ENCODE measurements at regions not wholly inside any gene's neighbourhood (a gene's known extent, or its start where the extent isn't known, plus 50 kb on each side); places are given as distances from the start of the nearest gene placed in this dataset.
"Not testable (repeated sequence)": the region's sequence is repeated elsewhere in the genome, so short reads cannot be mapped to it uniquely, and the experiment has no call there.

- no peak for DNase-seq (ENCODE audit: low read depth)
- in situ Hi-C loops (cut with HindIII; ENCODE audit: low sequenced_read_pairs): no loop called here
- no peak overlapping the region for H3K4me3 ChIP-seq (ENCODE audit: low read depth, low read length)
- TF ChIP-seq CTCF (IDR thresholded peaks at IDR 0.05; ENCODE audit: low read depth, low read length, missing control alignments): no peak
Observed at GRCh38 chr16:29148867-29149272, 164.0 kb downstream of the LAT start.

GRCh38 chr16:29148131-29148691, 163.4 kb downstream of the LAT start:
- H3K4me3 ChIP-seq (ENCODE audit: low read depth, low read length): no peak overlapping the region
- no peak for TF ChIP-seq CTCF (IDR thresholded peaks at IDR 0.05; ENCODE audit: low read depth, low read length, missing control alignments)
- in situ Hi-C loops (cut with HindIII; ENCODE audit: low sequenced_read_pairs): no loop called here
- no peak for DNase-seq (ENCODE audit: low read depth)

GRCh38 chr16:29147710-29148109, 162.9 kb downstream of the LAT start:
- DNase-seq (ENCODE audit: low read depth); H3K4me3 ChIP-seq (ENCODE audit: low read depth, low read length); in situ Hi-C loops (cut with HindIII; ENCODE audit: low sequenced_read_pairs): not testable (repeated sequence)

DNA sequence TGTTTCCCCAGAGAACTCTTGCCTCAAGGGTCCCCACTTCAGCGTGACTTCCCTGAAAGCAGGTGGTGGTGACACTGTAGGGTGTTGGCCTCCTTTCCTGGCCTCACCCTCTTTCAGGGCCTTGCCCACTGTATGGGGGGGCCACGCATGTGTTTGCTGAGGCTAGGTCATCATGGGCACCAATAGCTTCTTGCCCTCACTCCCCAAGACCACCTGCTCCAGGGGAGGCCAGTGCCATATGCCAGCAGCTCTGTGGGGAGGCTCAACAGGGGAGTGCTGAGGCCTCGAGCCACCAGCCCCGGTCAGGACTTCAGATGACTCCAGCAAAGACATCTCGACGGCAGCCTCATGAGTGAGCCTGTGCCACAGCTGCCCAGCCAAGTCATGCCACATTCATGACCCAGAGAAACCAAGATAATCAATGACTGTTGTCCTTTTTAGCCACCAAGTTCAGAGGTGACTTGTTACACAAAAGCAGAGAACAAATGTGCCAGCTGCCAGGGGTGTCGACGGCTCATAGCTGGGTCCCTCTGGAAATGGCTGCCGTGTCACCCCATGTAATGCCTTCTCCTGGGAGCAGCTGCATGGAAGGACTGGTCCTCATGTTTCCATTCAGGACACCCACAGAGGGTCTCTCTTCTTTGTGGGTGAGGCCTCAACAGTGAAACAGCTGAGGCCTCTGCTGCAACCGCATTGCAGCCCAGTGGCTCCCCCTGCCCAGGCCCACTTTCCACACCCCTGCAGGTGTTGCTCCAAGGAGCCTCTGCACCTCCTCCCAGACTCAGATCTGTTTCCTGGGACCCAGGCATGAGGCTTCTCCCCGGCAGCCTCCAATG, 162.2 kb downstream of the LAT start:
- H3K4me3 ChIP-seq (ENCODE audit: low read depth, low read length); in situ Hi-C loops (cut with HindIII; ENCODE audit: low sequenced_read_pairs); DNase-seq (ENCODE audit: low read depth): not testable (repeated sequence)

GRCh38 chr16:29146266-29146665, 161.4 kb downstream of the LAT start:
- in situ Hi-C loops (cut with HindIII; ENCODE audit: low sequenced_read_pairs): no loop called here
- TF ChIP-seq CTCF (IDR thresholded peaks at IDR 0.05; ENCODE audit: low read depth, low read length, missing control alignments): no peak
- no peak for DNase-seq (ENCODE audit: low read depth)
- no peak overlapping the region for H3K4me3 ChIP-seq (ENCODE audit: low read depth, low read length)

DNA sequence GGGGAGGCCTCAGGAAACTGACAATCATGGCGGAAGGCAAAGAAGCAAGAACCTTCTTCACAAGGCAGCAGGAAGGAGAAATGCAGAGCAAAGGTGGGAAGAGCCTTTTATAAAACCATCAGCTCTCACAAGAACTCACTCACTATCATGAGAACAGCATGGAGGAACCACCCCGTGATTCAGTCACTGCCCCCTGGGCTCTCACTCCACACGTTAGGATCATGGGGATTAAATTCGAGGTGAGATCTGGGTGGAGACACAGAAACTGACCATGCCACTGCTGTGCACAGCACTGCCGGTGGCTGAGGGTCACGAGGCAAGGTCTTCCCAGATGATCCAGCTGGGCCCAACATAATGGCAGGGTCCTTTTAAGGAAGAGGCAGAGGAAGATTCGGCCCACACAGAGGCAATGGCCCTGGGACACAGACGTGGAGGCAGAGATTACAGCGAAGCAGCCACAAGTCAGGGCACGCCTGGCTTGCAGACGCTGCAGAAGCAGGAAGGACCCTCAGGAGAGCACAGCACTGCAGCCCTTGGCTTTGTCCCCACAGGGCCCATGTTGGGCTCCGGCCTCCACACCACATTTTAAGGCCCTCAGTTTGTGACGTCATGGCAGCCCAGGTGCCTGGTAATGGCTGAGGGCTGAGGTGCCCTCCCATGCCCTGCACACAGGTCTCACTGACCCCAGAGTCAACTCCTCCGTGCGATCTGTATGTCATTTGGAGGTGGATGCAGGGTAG, 160.8 kb downstream of the LAT start:
- DNase-seq (ENCODE audit: low read depth); in situ Hi-C loops (cut with HindIII; ENCODE audit: low sequenced_read_pairs); H3K4me3 ChIP-seq (ENCODE audit: low read depth, low read length): not testable (repeated sequence)

- DNase-seq (ENCODE audit: low read depth); in situ Hi-C loops (cut with HindIII; ENCODE audit: low sequenced_read_pairs); H3K4me3 ChIP-seq (ENCODE audit: low read depth, low read length): not testable (repeated sequence)
Observed at GRCh38 chr16:29145086-29145485, 160.2 kb downstream of the LAT start.

- H3K4me3 ChIP-seq (ENCODE audit: low read depth, low read length); DNase-seq (ENCODE audit: low read depth); in situ Hi-C loops (cut with HindIII; ENCODE audit: low sequenced_read_pairs): not testable (repeated sequence)
Observed at GRCh38 chr16:29144669-29145062, 159.8 kb downstream of the LAT start.

DNA sequence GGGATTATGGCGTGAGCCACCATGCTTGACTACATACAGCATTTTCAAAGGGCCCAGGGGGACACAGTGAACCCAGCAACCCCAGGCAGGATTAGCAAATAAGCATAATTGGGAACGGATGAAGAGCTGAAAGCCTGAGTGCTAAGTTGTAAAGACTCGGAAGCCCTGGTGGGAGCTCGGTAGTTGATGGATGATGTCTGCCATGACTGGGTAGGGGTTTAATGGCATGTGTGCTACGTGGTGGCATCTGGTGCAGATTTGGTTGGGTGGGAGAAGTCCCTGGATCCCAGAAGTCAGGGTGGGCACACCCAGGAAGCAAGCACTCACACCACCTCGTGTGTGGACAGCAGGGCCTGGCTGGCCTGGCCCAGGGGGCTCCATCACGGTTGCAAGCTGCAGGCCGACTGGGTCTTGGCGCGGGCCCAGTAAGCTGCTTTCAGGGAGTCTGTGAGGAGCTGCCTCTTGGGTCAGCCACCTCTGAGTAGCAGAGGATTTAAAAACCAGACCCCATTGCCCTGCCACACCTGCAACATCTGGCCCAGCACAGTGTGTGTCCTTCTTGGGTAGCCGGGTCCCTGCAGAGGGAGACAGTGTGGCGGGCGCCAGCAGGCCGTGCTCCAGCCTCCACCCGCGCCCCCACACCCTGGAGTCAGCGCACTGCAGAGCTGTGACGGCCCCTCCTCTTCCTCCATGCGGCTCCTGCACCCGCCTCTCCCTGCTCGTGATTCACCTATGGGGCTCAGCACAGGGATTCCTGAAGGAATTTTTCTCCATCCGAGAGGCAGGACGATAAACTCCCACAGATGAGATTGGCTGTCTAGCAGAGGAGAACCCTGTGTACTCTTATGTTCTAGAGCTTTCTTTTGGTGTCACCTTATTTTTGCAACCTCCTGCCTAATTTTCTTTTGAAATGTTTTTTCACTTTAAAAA, 159.2 kb downstream of the LAT start:
- H3K4me3 ChIP-seq (ENCODE audit: low read depth, low read length); in situ Hi-C loops (cut with HindIII; ENCODE audit: low sequenced_read_pairs); DNase-seq (ENCODE audit: low read depth): not testable (repeated sequence)

GRCh38 chr16:29142506-29142905, 157.7 kb downstream of the LAT start:
- H3K4me3 ChIP-seq (ENCODE audit: low read depth, low read length); in situ Hi-C loops (cut with HindIII; ENCODE audit: low sequenced_read_pairs); DNase-seq (ENCODE audit: low read depth): not testable (repeated sequence)

All from astrocyte of the cerebellum (primary cell).